HG02623 (cell line): ENCODE measurements at regions not wholly inside any gene's neighbourhood (a gene's known extent, or its start where the extent isn't known, plus 50 kb on each side); places are given as distances from the start of the nearest gene placed in this dataset.
"Not testable (repeated sequence)": the region's sequence is repeated elsewhere in the genome, so short reads cannot be mapped to it uniquely, and the experiment has no call there.

Source experiments
- ATAC-seq: cut with Tn5 transposase; IDR thresholded peaks from one replicate; pipeline ENCODE4 v1.9.1; 2021; ENCODE audit warnings: moderate library complexity; ENCODE audit not compliant: unreplicated experiment

DNA sequence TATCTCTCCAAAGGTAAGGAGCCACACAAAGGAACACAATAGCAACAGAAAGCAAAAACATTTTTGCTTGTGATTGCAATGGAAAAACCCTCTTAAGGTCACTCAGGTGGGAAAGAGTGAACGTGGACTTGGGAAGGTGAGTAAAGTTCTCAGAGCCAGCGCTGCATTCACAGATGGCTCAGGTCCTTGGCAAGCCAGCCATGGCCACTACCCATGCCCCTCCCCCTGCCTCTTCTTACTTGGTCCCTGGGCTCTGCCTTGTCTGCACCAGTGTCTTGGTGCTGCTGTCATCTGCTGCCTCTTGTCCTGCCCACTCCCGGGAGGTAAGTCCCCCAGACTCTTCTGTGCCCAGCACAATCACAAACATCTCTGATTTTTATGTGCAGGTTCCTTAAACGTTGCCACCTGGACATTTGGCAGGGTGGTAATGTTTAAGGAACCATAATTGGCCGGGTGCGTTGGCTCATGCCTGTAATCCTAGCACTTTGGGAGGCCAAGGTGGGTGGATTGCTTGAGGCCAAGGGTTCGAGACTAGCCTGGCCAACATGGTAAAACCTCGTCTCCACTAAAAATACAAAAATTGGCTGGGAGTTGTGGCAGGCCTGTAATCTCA lies 74.6 kb downstream of the FEM1C start:
- ATAC-seq, result no peak

DNA sequence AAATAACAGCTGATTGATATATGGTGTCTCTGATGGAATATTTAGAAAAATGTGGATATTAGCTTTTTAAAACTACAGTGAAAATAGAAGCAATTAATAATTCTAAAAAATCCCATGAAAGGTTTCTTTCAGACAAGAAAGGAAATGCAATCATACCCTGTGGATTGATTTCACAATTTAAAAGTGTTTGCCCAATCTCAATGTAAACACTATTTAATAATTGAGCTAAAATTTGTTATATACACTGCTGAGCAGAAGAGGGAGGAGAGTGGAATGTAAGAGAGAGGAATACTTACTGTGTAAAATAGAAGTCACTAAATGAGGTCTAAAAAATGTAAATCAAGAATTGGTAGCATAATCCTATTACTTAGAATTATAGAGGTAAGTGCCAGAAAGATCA lies 76.9 kb downstream of the FEM1C start:
- ATAC-seq, result no peak

DNA sequence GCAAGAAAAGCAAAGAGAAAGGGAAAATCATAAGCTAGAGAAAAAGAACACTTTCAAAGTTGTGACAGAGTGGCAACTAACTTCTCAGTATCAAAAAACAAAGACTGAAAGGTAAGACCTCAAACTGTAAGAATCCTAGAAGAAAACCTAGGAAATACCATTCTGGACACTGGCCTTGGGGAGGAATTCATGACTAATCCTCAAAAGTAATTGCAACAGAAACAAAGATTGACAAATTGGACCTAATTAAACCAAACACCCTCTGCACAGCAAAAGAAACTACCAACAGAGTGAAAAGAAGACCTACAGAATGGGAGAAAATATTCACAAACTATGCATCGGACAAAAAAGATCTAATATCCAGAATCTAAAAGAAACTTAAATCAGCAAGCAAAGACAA lies 79.1 kb downstream of the FEM1C start:
- no peak for ATAC-seq

DNA sequence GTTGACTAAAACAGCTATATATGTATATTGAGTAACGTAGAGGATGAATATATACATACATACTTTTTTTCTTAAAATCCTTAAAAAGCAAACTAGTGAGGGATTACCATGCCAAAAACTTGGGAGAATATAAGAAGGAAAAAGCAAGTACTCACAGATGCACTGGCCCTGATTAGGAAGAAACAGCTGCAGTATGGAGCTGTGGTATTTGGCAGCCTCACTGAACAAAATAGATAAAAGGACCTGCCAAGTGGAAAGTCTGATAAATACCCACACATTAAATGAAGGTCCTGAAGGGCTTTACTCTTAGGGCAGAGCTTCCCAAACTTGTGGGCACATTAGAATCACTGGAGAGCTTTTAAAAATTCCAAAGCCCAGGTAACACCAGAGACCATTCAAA lies 80.6 kb downstream of the FEM1C start:
- ATAC-seq, result no peak

DNA sequence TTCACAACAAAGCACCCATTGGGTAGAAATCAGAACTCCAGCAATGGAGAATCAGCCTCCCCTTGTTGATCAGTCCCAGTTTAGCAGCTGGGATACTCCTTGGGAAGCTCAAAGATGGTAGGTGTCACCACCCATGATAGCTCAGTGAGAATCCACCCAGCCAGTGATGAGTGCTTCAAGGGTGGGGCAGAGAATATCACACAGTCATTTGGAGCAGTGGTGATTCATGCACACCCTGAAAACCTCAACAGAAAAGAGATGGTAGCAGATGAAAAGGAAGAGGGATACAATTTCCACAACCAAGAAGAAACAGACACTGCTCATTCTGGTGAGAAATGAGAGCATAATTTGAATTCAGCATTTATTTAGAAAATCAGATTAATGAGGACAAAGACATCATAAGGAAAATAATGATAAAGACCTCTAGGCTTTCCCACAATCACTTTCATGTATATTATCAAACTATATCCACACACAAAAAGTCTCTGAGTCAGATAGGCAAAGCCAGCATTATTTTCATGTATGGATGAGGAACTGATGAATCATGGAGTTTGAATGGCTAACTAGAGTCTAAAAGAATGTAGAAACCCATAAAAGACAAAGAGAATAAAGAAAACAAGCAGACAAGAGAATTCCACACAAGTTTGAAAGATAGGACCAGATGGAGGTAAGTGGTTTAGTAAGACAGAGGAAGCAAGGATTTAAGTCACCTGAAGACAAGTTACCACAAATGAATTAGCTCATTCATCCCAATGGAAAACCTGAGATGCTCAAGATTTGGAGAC lies 82.9 kb downstream of the FEM1C start:
- ATAC-seq, result peak; percentile 35

DNA sequence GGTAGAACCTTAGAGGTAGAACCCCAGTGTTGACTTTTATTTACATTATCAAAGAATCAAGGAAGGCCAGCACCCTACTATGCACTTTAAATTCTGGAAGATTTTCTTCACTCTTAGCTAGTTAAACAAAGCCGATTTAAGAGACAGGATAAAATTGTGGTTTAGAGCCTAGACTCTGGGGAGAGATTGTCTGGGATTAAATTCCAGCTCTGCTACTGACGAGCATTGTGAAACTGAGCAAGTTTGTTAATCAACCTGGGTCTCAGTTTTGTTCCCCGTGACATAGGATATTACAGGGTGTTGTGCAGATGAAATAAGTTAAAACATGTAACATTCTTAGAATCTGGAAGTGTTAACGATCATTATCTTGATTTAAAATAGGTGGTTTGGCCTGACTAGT lies 83.5 kb downstream of the FEM1C start:
- no peak for ATAC-seq

DNA sequence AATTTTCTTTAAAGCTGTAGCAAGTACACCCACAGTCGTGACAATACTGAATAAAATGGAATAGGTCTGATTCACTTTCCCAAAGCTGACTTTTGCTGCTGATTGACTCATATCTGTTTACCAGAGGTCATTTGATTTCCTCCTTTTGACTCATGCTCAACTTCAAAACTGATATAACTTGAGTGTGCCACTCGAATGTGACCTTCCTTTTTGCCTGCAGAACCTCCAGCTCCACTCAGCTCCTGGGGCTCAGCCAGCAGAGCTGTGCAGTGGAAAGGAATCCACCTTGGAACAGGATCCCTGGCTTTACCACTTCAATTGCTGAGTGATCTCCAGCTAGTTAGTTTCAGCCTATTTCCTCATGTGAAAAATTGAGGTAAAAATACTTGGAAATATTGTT lies 84.1 kb downstream of the FEM1C start:
- ATAC-seq, result peak; percentile 56

DNA sequence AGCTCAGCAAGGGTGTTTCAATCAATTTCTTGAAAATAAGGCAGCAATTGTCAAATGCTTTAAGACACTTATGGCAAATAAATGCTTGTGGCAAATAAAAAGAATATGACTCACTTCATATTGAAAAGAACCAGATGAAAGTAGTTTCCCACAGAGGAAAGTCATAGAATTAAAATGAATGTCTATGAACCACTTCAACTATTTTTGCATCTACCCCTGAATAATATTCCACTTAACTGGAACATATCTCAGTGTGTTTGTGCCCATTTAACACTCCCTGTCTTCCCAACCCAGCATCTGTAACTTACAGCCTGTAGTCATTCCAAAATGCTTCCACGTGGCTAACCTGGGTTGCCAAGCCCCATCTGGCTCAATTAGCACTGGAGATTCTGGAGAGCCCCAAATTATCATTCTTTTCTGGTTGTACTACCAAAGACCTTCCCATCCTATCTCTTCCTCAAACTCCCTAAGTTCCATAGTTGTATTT lies 84.7 kb downstream of the FEM1C start:
- no peak for ATAC-seq

DNA sequence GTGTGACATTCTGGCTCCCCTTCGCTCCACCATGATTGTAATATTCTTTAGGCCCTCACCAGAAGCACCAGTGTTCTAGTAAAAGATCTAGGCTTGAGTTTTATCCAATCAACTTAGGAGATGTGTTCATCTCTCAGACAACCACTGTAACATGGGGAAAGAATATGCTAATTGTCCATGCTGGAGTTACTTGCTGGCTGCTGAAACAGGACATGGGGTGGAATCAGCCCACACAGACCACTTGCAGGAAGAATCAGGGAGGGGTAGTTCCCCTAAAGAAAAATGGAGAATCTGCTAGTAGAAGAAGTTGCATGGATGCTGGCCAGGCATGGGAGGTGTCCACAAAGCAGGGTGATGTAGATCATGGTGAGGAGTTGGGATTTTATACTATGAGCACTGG lies 86.2 kb downstream of the FEM1C start:
- ATAC-seq, result no peak

DNA sequence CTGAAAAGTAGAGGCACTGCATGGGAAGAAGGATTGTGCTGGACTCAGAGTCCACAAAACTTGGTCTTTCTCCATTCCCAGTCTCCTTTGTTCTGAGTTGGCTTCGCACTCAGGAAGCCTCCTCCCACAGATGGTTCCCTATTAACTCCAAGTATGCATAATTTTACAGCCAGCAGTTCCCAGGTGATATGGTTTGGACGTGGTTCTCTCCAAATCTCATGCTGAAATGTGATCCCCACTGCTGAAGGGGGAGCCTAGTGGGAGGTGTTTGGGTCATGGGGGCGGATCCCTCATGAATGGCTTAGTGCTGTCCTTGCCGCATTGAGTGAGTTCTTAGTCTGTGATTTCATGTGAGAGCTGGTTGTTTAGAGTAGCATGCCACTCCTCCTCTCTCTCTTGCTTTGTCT lies 86.6 kb downstream of the FEM1C start:
- no peak for ATAC-seq

DNA sequence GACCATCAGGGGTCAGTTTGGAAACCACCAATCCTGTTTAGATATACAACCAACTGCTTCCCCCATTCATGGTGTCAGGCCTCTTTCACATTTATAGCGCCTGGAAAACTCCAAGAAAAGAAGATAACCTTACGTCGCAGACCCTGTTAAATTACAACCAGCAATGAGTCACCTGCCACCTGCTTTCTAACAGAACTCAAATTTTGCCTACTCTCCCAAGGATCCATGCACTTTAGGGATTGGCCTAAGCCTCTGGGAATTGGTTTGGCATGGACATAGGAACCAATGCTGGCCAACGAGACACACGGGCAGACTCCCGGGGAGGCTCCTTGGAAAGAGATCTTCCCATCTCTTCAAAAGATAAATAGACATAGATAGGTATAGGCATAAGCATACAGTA lies 87.0 kb downstream of the FEM1C start:
- no peak for ATAC-seq

DNA sequence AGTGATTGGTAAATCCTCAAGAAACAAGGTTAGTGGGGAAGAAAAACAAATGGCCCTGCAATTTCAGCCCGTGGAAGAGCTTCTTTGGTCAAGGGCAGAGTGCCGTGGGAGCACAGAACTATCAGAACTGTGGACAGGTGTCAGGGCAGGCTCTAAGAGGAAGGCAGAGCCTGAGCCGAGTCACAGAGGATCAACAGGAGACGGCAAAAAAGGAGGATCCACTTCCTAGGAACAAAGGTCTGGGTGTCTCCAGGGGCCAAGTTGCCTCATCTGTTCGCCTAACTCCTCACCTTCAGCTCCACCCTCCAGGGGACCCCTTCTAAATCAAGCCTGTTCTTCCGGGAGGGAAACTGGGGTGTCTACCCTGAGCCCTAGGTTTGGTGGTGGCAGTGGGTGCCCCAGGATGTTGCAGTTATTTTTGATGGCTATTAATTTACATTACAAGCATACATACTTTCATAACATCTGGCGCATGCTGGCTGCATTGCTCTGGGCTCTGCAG lies 88.0 kb downstream of the FEM1C start:
- no peak for ATAC-seq

DNA sequence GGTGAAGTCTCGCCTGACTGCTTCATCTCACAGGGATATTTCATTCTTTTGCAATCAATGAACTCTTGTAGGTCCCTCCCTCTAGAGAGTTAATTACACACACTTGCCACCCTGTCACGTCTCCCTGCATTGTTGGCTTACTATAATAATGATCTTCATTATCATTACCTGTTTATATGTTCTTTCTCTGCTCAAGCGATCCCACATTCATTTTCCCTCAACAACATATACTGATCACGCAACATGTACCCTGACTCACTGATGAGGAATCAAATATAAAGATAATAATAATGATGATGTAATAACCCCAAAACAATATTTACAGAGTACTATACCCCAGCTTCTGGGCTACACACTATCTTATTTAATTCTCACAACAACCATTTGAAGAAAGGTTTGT lies 88.5 kb downstream of the FEM1C start:
- ATAC-seq, result no peak

DNA sequence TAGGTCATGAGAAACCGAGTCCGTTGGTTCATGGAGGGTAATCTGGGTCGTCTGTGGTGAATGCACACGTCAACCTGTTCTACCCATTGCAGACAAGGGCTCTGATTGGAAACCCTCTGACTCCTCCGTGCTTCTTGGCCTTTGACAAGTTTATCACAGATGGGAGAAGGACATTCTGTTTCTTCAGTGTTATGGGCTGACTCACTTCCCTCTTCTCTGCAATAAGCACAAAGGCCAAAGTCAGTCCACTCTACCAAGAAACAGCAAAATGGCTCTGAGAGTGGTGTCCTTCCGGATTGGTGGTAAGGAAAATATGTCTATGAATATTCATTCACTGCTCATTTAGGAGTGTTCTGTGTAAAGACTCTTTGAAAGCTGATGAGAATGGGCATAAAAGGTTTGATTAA lies 89.3 kb downstream of the FEM1C start:
- ATAC-seq, result no peak

DNA sequence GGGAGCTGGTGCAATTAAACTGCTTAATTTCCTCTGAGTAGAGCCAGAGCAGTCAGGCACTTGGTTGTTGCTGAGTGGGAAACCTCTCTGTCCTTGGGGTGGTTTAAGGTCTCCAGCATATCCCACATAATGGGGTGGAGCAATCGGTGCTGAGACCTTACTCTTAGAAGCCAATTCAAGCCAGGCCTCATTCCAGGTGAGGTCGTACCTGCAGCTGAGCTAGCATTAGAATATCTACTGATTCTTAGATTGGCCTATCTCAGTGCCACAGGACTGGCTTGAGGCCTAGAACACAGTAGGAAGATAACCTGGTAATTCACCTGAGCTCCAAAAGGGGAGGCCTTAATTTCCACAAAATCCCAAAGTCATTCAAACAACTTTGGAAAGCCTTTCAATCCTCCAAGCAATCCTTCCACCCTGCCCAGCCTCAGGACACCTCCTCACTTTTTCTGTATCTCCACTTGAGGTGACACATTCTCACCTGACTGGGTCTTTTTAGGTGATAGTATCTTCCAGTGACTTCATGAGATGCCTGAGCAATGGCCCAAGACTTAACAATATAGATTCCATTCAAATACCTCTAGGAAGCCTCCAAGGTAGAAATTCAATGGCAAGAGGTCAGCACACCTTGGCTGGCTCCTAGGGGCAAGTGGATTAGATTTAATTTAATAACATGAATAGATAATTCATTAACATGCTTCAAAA lies 91.0 kb downstream of the FEM1C start:
- no peak for ATAC-seq

DNA sequence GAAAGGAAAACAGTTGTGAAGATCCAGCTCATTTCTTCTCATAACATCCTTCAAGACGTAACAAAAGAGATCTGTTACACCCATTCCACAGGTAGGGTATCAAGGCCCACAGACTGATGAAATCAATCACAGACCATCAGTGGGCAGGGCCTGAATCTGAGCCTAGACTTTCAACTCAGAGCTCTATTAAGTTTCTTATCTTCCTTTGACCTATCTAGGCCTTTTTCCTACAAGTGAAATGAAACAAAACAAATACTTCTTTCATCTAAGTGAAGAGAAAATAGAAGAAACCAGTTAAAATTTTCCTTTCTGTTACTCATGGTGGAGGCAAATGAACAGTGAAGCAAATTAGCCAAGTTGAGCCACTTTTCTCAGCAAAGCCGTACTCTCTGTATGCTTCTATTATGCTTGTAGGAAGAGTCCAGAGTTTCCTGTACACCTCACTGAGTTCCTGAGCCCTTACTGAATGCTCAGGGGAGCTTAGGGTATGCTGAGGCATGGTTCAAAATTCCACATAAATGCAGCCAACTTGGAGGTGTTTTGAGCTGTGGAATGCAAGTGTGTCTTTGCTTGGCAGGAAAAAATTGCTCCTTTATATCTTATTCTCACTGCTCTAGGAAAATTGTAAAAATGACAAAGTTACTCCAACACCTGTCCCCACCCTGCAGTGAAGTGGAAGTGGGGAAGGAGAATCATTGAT lies 91.9 kb downstream of the FEM1C start:
- ATAC-seq, result no peak

DNA sequence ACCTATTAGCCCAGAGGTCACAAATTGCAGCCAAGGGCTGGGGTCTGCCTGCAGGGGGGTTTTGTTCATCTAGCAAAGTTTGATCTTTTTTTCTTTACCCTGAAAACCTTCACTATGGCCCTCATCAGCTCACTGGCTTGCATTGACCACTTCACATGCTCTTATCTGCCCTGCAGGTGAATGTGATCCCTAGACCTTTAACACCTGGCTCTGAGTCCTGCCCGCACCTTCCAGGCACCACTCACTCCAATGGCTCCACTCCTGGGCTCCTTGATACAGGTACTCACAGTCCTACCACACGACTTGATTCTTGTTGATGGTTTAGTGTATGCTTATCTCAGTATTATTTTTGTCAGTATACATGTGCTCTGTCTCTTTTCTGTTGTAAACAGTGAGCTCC lies 92.5 kb downstream of the FEM1C start:
- no peak for ATAC-seq

DNA sequence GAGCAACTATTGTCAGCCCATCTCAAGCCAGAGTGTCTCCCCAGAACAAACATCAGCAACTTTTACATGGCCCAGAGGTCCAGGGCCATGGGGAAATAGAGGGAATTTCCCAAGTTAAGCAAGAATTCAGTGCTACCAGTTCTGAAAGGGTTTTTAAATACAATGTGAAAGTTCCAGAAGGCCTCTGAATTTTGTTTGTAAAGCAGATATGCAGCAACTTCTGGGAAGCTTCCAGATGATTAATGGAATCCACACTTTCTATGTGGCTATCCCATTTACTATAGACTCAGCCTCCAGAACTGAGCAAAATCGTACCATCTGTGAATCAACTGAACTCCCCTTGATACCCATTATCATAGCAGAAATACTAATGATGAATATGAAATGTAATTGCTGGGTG lies 93.8 kb downstream of the FEM1C start:
- ATAC-seq, result peak; percentile 72

DNA sequence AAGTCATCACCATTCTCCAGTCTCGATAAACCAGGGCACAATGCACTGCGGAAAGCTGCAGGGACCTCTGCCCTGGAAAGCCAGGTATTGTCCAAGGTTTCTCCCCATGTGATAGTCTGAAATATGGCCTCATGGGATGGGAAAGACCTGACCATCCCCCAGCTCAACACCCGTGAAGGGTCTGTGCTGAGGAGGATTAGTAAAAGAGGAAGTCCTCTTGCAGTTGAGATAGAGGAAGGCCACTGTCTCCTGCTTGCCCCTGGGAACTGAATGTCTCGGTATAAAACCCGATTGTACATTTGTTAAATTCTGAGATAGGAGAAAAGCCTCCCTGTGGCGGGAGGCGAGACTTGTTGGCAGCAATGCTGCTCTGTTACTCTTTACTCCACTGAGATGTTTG lies 95.9 kb downstream of the FEM1C start:
- not testable (repeated sequence) for ATAC-seq

DNA sequence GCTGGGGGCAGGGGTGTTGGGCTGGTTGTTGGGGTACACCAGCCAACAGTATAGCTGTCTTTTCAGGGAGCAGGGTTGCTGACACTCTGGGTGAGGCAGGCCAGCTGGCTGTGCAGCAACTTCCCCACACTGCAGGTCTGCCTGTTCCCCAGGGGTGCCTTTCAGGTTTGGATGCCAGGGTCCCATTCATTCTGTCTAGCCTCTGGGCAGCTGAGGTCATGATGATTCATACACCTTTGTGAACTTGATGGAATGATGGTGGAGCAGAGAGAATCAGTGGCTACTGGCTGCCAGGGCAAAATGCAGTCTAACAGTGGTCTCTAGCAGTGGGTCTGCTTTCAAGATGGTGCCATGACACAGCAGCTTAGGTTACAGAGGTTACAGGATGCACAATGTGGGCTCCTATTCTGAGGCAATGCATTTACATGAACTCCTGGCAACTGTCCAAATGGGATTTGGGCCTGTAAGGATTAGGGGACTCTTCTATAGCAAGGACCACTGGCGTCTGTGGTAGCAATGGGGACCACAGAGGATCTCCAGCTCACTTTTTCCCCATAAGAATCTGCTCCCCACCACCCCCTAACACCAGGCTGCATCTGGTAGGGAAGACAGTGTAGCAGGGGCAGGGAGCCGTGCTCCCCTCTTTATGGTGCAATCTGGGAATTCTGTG lies 103.7 kb downstream of the FEM1C start:
- ATAC-seq, result no peak

DNA sequence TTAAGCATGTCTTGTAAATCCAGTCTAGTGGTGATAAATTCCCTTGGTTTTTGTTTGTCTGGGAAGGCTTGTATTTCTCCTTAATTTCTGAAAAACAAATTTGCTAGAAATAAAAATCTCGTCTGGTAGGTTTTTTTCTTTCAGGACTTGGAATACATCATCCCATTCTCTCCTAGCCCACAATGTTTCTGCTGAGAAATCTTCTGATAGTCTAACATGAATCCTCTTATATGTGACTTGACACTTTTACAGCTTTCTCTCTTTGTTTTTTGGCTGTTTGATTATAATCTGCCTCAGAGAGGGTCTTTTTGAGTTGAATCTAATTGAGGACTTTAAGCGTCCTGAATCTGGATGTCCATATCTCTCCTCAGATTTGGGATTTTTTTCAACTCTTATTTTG lies 104.9 kb downstream of the FEM1C start:
- ATAC-seq, result no peak
